SK-N-MC (cell line): ENCODE measurements at regions not wholly inside any gene's neighbourhood (a gene's known extent, or its start where the extent isn't known, plus 50 kb on each side); places are given as distances from the start of the nearest gene placed in this dataset.
"Not testable (repeated sequence)": the region's sequence is repeated elsewhere in the genome, so short reads cannot be mapped to it uniquely, and the experiment has no call there.

Experiments used
- DNase-seq: peaks from one replicate; pipeline ENCODE4 v3.0.0-alpha.2; 2011; ENCODE audit warnings: low read depth, low spot score
- H3K27ac ChIP-seq: fragments of 200-600 bp; sonication (generic); 2 replicates; pipeline ENCODE4 v1.5.1; 2016; ENCODE audit warnings: mixed run types
- H3K36me3 ChIP-seq: fragments of 200-600 bp; sonication (generic); 2 replicates; pipeline ENCODE4 v1.6.1; 2017; ENCODE audit warnings: antibody characterized with exemption, low read length, mixed read lengths; ENCODE audit not compliant: insufficient read depth
- H3K4me3 ChIP-seq: fragments of 200-600 bp; sonication (generic); 2 replicates; pipeline ENCODE4 v1.5.1; 2016
- H3K9ac ChIP-seq: fragments of 200-600 bp; sonication (generic); 2 replicates; pipeline ENCODE4 v1.8.0; 2017; ENCODE audit warnings: mixed run types, mixed read lengths; ENCODE audit not compliant: insufficient read length
- H3K9me3 ChIP-seq: fragments of 200-600 bp; sonication (generic); 2 replicates; pipeline ENCODE4 v1.6.1; 2017; ENCODE audit warnings: low read depth, mild to moderate bottlenecking, antibody characterized with exemption, low read length, moderate library complexity, mixed read lengths
- EZH2 ChIP-seq: fragments of 200-600 bp; sonication (generic); IDR thresholded peaks from one replicate; pipeline ENCODE4 v1.6.1; 2017; ENCODE audit warnings: antibody characterized with exemption
- FOXP2 ChIP-seq: optimal IDR thresholded peaks from 2 replicates; pipeline ENCODE3; 2011; ENCODE audit warnings: mild to moderate bottlenecking, moderate library complexity; ENCODE audit not compliant: insufficient read depth; ENCODE audit errors: extremely low read length, control extremely low read depth
- POLR2AphosphoS5 ChIP-seq: IDR thresholded peaks from 2 replicates; pipeline ENCODE4 v1.6.1; 2012; ENCODE audit warnings: mild to moderate bottlenecking, low read depth, low read length, borderline replicate concordance

GRCh38 chr16:31678649-31679325 is 151.1 kb downstream of the AHSP start:
- Histone ChIP-seq H3K27ac (no peak overlapping the region), H3K36me3 (no peaks in the 10 kb centered on the region), H3K9ac (no peak overlapping the region), H3K4me3 (no peak overlapping the region), H3K9me3 (no peaks in the 10 kb centered on the region)
- TF ChIP-seq POLR2AphosphoS5: no peak
- no peak for TF ChIP-seq EZH2
- DNase-seq: no peak

- H3K36me3 ChIP-seq, H3K4me3 ChIP-seq, H3K9me3 ChIP-seq, H3K27ac ChIP-seq, H3K9ac ChIP-seq, DNase-seq: not testable (repeated sequence)
Measured at GRCh38 chr16:31689331-31689730, 161.6 kb downstream of the AHSP start.

GRCh38 chr16:31692338-31692737 is 164.6 kb downstream of the AHSP start:
- H3K36me3 ChIP-seq, H3K27ac ChIP-seq, DNase-seq, H3K9ac ChIP-seq, H3K9me3 ChIP-seq, H3K4me3 ChIP-seq: not testable (repeated sequence)

- TF ChIP-seq EZH2 (no peak), FOXP2 (no peak), POLR2AphosphoS5 (no peak)
- H3K27ac ChIP-seq: no peak overlapping the region
- DNase-seq: no peak
- H3K4me3 ChIP-seq: no peak overlapping the region
- H3K36me3 ChIP-seq: no peaks in the 10 kb centered on the region
- no peaks in the 10 kb centered on the region for H3K9me3 ChIP-seq
- no peak overlapping the region for H3K9ac ChIP-seq
Measured at GRCh38 chr16:31693733-31694132, 166.0 kb downstream of the AHSP start.

- TF ChIP-seq EZH2: no peak
- no peak for TF ChIP-seq POLR2AphosphoS5
- TF ChIP-seq FOXP2: no peak
- H3K27ac ChIP-seq: no peak overlapping the region
- no peak overlapping the region for H3K4me3 ChIP-seq
- no peak overlapping the region for H3K9ac ChIP-seq
- H3K9me3 ChIP-seq: no peaks in the 10 kb centered on the region
- DNase-seq: no peak
- no peaks in the 10 kb centered on the region for H3K36me3 ChIP-seq
Measured at GRCh38 chr16:31694461-31694860, 166.8 kb downstream of the AHSP start.

DNA sequence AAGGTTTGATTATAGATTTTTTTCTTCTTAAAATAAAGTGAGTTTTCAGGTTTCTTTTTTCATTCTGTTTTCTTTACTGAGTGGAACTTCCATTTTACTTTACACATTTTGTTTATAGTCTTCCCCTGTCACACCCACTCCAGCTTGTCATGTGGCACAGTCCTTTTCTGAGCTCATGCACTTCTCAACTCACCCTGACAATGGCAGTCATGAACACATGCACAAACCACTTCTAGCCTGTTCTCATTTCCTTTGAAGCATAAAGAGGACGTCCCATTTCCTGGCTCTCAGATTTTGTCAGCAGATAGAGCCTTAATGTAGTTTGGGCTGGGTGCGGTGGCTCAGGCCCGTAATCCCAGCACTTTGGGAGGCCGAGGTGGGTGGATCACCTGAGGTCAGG is 168.0 kb downstream of the AHSP start:
- Histone ChIP-seq H3K4me3 (no peak overlapping the region), H3K27ac (no peak overlapping the region), H3K36me3 (no peaks in the 10 kb centered on the region), H3K9ac (no peak overlapping the region), H3K9me3 (no peaks in the 10 kb centered on the region)
- no peak for TF ChIP-seq POLR2AphosphoS5
- no peak for TF ChIP-seq FOXP2
- no peak for TF ChIP-seq EZH2
- no peak for DNase-seq

GRCh38 chr16:31696968-31697743 is 169.5 kb downstream of the AHSP start:
- Histone ChIP-seq H3K27ac (no peak overlapping the region), H3K9me3 (no peaks in the 10 kb centered on the region), H3K9ac (no peak overlapping the region), H3K36me3 (no peaks in the 10 kb centered on the region), H3K4me3 (no peak overlapping the region)
- no peak for DNase-seq
- TF ChIP-seq EZH2: no peak
- TF ChIP-seq FOXP2: no peak
- no peak for TF ChIP-seq POLR2AphosphoS5

DNA sequence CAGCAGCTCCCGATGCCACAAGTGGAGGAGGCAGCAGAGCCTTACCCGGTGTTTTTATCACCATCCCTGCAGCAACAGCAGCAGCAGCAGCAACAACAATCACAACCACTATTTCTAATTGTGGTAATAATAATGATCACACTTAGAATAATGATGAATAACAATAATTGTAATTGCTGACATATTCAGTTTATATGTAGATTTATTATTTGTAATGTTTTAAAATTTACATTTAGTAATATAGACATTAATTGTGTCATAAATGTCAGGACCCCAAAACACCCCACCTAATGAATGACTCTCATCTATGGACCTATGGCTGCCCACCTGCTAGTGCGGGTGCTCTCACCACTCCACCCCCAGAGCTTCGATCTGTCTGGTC is 170.0 kb downstream of the AHSP start:
- no peak overlapping the region for H3K27ac ChIP-seq
- H3K36me3 ChIP-seq: no peaks in the 10 kb centered on the region
- H3K9me3 ChIP-seq: no peaks in the 10 kb centered on the region
- H3K9ac ChIP-seq: no peak overlapping the region
- no peak for TF ChIP-seq FOXP2
- TF ChIP-seq POLR2AphosphoS5: no peak
- TF ChIP-seq EZH2: no peak
- no peak overlapping the region for H3K4me3 ChIP-seq
- no peak for DNase-seq

GRCh38 chr16:31698901-31699300 is 171.2 kb downstream of the AHSP start:
- no peak overlapping the region for H3K9ac ChIP-seq
- TF ChIP-seq FOXP2 (no peak), POLR2AphosphoS5 (no peak)
- no peak overlapping the region for H3K4me3 ChIP-seq
- no peaks in the 10 kb centered on the region; the same call in 1 of the 2 replicates for H3K36me3 ChIP-seq
- no peak overlapping the region for H3K27ac ChIP-seq
- no peaks in the 10 kb centered on the region for H3K9me3 ChIP-seq
- DNase-seq: no peak
